ENCODE measurements at regions not wholly inside any gene's neighbourhood (a gene's known extent, or its start where the extent isn't known, plus 50 kb on each side); places are given as distances from the start of the nearest gene placed in this dataset.

DNA sequence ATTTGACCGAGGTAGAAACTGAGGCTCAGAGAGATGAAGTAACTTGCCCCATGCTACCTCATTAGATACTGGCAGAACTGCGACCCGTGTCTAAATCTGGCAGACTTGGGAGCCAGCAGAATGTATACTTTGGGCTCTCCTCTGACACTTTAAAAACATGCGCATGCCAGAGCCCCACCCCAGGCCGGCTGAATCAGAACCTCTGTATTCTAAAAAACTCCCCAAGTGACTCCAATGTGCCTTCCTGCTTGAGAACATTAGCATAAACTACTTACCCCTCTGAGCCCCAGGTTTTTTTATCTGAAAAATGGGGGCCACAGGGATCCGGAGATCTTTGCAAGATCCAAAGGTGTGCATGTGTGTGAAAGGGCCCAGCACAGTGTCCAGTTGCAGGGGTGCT, 344.7 kb upstream of the USP24 start:
- no peaks in the 10 kb centered on the region for H3K9me3 ChIP-seq (ENCODE audit: severe bottlenecking)
- H3K36me3 ChIP-seq (ENCODE audit: low read depth), result no peaks in the 10 kb centered on the region
- TF ChIP-seq, protein P1, sequence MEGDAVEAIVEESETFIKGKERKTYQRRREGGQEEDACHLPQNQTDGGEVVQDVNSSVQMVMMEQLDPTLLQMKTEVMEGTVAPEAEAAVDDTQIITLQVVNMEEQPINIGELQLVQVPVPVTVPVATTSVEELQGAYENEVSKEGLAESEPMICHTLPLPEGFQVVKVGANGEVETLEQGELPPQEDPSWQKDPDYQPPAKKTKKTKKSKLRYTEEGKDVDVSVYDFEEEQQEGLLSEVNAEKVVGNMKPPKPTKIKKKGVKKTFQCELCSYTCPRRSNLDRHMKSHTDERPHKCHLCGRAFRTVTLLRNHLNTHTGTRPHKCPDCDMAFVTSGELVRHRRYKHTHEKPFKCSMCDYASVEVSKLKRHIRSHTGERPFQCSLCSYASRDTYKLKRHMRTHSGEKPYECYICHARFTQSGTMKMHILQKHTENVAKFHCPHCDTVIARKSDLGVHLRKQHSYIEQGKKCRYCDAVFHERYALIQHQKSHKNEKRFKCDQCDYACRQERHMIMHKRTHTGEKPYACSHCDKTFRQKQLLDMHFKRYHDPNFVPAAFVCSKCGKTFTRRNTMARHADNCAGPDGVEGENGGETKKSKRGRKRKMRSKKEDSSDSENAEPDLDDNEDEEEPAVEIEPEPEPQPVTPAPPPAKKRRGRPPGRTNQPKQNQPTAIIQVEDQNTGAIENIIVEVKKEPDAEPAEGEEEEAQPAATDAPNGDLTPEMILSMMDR (IDR thresholded peaks at IDR 0.05; ENCODE audit: poor library complexity, severe bottlenecking), result no peak
- H3K4me1 ChIP-seq (ENCODE audit: insufficient read depth, poor library complexity, severe bottlenecking), result no peaks in the 10 kb centered on the region
- no peaks in the 10 kb centered on the region for H3K27me3 ChIP-seq (ENCODE audit: insufficient read depth, poor library complexity, severe bottlenecking)
- no peak overlapping the region for H3K4me3 ChIP-seq (ENCODE audit: severe bottlenecking)
- no peak overlapping the region for H3K27ac ChIP-seq (ENCODE audit: poor library complexity, severe bottlenecking)
- ATAC-seq (ENCODE audit: low read depth) (no peak), DNase-seq (ENCODE audit: low spot score) (no peak)

DNA sequence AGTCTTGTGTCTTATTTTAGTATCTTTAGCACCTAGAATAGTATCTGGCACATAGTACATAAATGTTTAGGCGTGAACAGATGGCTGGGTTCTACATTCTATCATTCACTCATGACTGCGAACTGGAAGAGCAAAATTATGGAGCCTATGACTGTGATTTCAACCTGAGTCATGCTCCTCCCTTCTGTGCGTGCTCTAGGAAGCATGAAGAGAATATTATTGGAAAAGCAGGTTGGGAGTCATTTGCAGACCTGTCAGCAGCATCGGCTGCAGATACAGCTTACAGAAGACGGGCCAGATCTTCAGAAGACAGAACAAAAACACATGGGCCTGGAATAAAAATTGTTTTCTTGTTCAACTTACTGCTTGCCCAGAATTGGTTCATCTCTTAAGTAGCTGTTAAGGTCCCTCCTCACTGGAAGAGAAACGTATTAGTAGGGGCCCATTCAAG, 344.0 kb upstream of the USP24 start:
- DNase-seq (ENCODE audit: low spot score), result no peak
- H3K4me1 ChIP-seq (ENCODE audit: insufficient read depth, poor library complexity, severe bottlenecking), result no peaks in the 10 kb centered on the region
- TF ChIP-seq, protein P1 (IDR thresholded peaks at IDR 0.05; ENCODE audit: poor library complexity, severe bottlenecking), result no peak
- no peak for ATAC-seq (ENCODE audit: low read depth)
- H3K27ac ChIP-seq (ENCODE audit: poor library complexity, severe bottlenecking), result no peak overlapping the region
- H3K9me3 ChIP-seq (ENCODE audit: severe bottlenecking), result no peaks in the 10 kb centered on the region
- no peaks in the 10 kb centered on the region for H3K36me3 ChIP-seq (ENCODE audit: low read depth)
- H3K4me3 ChIP-seq (ENCODE audit: severe bottlenecking), result no peak overlapping the region
- H3K27me3 ChIP-seq (ENCODE audit: insufficient read depth, poor library complexity, severe bottlenecking), result no peaks in the 10 kb centered on the region

DNA sequence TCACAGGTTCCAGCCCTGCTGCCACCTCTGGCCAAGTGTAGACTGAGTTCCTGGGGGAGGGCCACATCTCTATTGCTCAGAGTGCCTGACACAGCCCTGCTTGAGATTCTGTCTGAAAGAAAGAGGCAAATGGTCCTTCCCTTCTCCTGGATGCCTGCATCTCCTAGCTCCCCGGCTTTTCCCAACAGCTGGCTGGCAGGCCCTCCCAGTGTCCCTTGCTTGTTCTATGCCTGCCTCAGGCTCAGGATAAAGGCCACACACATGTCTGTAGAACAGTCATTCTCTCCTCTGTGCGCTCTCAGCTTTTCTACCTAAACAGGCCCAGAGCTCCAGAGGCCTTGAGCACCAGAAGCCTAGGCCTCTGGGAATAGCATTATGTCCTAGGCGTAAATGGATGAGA, 343.4 kb upstream of the USP24 start:
- Histone ChIP-seq H3K4me3 (ENCODE audit: severe bottlenecking) (no peak overlapping the region), H3K27me3 (ENCODE audit: insufficient read depth, poor library complexity, severe bottlenecking) (no peaks in the 10 kb centered on the region), H3K4me1 (ENCODE audit: insufficient read depth, poor library complexity, severe bottlenecking) (no peaks in the 10 kb centered on the region), H3K9me3 (ENCODE audit: severe bottlenecking) (no peaks in the 10 kb centered on the region), H3K36me3 (ENCODE audit: low read depth) (no peaks in the 10 kb centered on the region), H3K27ac (ENCODE audit: poor library complexity, severe bottlenecking) (no peak overlapping the region)
- DNase-seq (ENCODE audit: low spot score) (no peak), ATAC-seq (ENCODE audit: low read depth) (no peak)
- TF ChIP-seq, protein P1 (IDR thresholded peaks at IDR 0.05; ENCODE audit: poor library complexity, severe bottlenecking), result no peak

DNA sequence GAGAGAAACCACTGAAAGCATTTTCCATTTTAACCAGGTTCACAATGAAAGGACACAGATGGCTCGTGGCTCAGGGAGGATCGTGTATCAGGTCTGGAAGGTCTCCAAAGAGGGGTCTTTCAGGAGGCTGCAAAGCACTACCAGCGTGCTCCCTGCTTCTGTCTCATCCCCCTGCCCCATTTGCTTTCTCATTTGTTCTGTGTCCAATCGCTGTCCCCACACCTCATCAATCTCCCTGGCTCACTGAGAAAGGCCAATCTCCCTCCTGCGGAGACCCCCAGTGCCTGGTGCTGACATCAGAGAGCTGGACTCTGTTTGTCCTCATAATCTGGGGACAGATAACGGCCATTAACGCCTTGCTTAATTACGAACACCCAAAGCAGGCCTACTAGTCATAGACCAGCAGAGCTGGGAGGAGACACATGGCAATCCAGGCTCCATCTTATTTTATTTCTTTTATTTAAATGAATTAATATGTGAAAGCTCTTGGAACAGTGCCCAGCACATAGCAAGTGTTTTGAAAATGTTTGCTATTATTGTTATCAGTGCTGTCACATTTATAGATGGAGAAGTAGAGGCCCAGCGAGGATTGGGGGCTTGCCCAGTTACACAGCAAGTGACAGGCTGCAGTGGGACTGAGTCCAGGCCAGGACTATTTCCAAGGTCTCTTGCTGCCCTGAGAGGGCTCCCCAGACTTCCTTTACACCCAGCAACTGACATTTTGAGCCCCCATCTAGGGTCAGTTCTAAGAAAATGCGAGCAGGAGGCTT, 341.0 kb upstream of the USP24 start:
- no peak for DNase-seq (ENCODE audit: low spot score)
- H3K27ac ChIP-seq (ENCODE audit: poor library complexity, severe bottlenecking), result no peak overlapping the region

More for the DNA sequence above, 341.0 kb upstream of the USP24 start:
- Histone ChIP-seq H3K9me3 (ENCODE audit: severe bottlenecking) (no peaks in the 10 kb centered on the region), H3K27me3 (ENCODE audit: insufficient read depth, poor library complexity, severe bottlenecking) (no peaks in the 10 kb centered on the region), H3K36me3 (ENCODE audit: low read depth) (no peaks in the 10 kb centered on the region), H3K4me3 (ENCODE audit: severe bottlenecking) (no peak overlapping the region), H3K4me1 (ENCODE audit: insufficient read depth, poor library complexity, severe bottlenecking) (no peaks in the 10 kb centered on the region)
- ATAC-seq (ENCODE audit: low read depth), result no peak
- TF ChIP-seq, protein P1 (IDR thresholded peaks at IDR 0.05; ENCODE audit: poor library complexity, severe bottlenecking), result no peak

Measured in RWPE2 (cell line).